Breast epithelium (tissue), 3 donors: ENCODE measurements at regions not wholly inside any gene's neighbourhood (a gene's known extent, or its start where the extent isn't known, plus 50 kb on each side); places are given as distances from the start of the nearest gene placed in this dataset.
"Not testable (repeated sequence)": the region's sequence is repeated elsewhere in the genome, so short reads cannot be mapped to it uniquely, and the experiment has no call there.

Experiments
- POLR2A ChIP-seq: fragments of 450-650 bp; IDR thresholded peaks from one replicate; pipeline ENCODE4 v1.6.1; 2016; ENCODE audit warnings: antibody characterized with exemption, mild to moderate bottlenecking, moderate library complexity
- POLR2AphosphoS5 ChIP-seq, 3 donors: sonication (generic); formaldehyde crosslinking; IDR thresholded peaks; one replicate each; pipeline ENCODE4 v1.6.1; 2017; ENCODE audit warnings: antibody characterized with exemption in 3 of 3
- TF ChIP-seq, protein P1 (sequence below), 3 donors: fragments of 450-650 bp; IDR thresholded peaks; one replicate each; pipeline ENCODE4 v1.5.1; 2016 to 2017; ENCODE audit warnings: antibody characterized with exemption in 3 of 3, mild to moderate bottlenecking in 3 of 3, moderate library complexity in 3 of 3

DNA sequence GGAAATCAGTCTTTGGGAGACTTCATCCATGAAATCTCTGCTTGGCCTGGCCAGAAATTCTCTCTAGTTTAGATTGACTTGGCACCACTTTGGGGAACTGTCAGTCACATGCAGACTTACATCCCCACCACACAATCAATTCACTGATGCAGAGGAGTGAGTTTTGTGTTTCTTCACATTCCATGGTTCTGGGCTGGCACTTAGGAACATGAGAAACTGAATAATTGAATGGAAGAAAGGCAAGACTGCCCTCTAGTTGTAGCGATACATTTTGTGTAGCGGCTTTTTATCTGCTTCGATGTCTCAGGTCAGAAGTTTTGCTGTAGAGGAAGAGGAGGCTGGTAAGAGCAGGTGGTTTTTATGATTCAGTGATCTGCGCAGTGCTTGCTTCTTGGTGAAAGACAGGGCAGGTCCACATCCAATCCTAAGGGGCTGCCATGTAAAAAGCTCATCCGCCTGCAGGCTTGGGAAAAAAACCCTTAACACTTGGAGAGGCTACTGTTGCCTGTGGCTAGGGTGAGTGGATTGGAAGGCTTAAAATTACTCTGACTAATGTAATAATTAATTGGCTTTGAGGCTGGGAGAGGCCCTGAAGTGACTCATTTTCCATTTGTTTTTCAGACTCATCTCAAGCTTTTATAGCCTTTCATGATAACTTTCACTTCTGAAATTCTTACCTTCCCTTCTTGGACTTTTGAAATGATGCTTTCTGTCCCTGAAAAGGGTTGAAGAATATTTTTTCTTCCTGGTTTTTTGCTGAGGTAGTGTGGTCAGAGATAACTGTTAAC is 75.4 kb upstream of the LPCAT1 start:
- TF ChIP-seq, protein P1, sequence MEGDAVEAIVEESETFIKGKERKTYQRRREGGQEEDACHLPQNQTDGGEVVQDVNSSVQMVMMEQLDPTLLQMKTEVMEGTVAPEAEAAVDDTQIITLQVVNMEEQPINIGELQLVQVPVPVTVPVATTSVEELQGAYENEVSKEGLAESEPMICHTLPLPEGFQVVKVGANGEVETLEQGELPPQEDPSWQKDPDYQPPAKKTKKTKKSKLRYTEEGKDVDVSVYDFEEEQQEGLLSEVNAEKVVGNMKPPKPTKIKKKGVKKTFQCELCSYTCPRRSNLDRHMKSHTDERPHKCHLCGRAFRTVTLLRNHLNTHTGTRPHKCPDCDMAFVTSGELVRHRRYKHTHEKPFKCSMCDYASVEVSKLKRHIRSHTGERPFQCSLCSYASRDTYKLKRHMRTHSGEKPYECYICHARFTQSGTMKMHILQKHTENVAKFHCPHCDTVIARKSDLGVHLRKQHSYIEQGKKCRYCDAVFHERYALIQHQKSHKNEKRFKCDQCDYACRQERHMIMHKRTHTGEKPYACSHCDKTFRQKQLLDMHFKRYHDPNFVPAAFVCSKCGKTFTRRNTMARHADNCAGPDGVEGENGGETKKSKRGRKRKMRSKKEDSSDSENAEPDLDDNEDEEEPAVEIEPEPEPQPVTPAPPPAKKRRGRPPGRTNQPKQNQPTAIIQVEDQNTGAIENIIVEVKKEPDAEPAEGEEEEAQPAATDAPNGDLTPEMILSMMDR (IDR thresholded peaks at IDR 0.05), result not testable (repeated sequence)
- not testable (repeated sequence) for TF ChIP-seq POLR2A; POLR2AphosphoS5 (IDR thresholded peaks at IDR 0.05)
